Activated T-cell treated with anti-CD3 and anti-CD28 coated beads for 48 hours (primary cell): ENCODE measurements at regions not wholly inside any gene's neighbourhood (a gene's known extent, or its start where the extent isn't known, plus 50 kb on each side); places are given as distances from the start of the nearest gene placed in this dataset.

Experiments used
- DNase-seq: peaks from one replicate; pipeline ENCODE4 v3.0.0-alpha.2; 2020; ENCODE audit warnings: low read depth

DNA sequence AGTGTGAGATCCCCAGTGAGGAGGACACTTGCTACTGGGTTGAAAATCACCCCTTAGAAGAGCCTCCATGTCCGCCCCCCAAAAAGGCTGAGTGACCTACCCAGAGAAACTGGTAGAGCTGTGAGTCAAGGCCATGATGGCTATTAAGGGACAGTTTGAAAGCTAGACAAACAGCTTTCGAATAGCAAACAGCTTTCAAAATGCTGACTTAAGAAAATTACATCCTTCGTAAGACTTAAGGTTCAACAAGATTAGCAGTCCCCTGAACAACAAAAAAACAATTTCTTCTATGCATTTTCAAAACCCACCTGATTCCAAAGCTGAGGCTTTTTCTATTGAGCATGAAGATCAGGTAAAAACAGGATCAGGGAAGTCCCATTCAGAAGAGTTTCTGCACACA, 269.7 kb upstream of the SOX2 start:
- no peak for DNase-seq

DNA sequence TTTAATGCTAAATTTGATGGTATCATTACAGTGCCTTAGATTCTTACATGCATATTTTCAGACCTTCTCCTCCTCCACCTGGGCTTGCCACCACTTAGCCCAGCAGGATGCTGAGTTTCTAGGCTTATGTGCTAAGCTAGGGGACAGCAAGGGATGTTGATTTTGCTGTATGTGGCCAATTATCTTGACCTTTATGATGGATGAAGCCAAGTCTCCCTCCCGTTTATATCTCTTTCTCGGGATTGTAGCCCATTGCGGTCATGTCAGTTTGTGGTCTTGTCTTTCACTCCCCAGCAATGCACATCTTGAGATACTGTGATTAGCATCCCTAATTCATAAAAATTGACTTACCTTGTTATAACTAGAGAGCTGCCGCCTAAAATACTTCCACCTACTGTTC, 278.7 kb upstream of the SOX2 start:
- DNase-seq: no peak

DNA sequence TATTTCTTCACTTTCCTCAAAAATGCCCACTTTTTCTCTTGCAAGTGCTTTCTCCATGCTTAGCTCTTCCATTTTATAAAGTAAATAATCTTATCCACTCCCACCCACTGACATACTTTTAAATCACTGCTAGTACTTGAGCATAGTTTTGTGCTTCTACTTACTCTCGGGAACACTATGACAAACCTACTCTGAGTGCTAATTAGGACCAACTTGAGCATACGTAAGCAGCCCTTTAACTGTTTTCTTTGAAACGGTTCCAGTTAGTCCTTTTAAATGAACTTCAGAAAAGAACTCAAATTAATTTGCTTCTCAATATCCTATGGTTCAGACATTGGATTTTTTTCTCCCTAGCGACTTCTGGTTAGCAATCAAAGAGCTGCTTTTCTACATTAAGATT, 280.0 kb upstream of the SOX2 start:
- no peak for DNase-seq

DNA sequence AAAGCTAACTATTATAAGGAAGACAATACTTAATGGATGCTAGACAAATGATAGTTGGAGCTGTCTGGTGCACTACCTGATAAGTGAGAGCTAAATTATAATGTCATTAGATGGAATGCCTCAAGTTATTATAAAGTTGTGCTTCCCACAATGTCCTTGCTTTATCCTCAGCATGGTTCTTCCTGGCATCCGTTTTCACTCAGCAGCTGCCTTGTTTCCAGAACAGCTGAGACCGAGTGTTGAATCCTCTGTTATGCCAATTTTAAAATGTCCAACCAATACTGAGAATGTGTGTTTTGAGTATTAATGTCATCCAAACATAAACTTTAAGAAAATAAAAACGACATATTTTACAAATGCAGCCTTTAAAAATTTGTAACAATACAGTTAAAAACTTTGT, 286.7 kb upstream of the SOX2 start:
- no peak for DNase-seq

DNA sequence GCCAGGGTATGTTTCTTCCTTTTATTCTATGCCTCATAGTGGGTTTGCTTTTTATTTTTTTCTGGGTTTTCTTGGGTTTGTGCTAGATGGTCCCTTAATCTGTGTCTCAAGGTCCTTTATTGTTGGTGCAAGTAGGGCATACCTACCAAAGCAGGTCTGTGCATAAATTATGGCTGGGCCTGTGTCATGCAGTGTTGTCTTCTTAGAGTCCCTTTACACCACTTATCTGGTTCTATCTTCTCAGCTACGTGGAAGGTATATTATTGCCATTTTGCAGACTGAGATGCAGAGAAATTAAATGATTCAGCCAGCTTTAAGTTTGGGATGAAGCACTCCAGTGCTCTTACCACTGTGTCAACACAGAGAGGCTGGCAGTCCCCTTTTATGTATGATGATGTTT, 293.5 kb upstream of the SOX2 start:
- DNase-seq: no peak

DNA sequence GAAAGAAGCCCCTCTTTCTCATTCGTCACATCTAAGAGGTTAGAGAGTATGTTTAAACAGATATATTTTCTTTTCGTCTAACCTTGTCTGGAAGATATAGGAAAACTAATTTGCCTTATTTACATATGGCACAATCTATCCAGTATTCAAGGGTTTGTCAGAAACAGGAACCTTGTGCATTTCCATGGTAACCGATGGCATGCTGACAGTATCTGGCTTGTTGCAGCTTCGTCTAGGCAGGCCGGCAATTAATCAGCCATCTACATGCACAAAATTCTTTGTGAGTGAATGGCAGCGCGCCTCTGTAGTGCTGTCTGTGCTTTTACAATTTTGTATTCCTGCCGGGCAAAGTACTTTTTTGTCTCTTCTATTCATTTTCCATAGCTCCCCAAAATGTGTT, 294.0 kb upstream of the SOX2 start:
- no peak for DNase-seq

DNA sequence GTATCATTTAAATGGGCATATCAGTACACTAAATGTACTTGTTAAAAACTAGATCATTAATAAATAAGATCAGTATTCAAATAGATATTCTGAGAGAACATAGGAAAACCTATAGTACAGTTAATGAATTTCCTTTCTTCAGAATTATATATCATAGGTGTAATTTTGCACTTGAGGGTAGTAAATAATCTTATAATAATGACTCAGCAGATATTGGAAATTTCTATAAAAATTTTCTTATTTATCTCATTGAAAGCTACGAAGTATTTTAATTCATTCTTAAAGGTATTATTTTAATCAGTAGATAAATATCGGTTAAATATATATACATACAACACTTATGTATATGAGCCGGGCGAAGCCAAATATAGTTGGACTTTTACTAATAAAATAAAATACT, 300.9 kb upstream of the SOX2 start:
- DNase-seq: no peak

DNA sequence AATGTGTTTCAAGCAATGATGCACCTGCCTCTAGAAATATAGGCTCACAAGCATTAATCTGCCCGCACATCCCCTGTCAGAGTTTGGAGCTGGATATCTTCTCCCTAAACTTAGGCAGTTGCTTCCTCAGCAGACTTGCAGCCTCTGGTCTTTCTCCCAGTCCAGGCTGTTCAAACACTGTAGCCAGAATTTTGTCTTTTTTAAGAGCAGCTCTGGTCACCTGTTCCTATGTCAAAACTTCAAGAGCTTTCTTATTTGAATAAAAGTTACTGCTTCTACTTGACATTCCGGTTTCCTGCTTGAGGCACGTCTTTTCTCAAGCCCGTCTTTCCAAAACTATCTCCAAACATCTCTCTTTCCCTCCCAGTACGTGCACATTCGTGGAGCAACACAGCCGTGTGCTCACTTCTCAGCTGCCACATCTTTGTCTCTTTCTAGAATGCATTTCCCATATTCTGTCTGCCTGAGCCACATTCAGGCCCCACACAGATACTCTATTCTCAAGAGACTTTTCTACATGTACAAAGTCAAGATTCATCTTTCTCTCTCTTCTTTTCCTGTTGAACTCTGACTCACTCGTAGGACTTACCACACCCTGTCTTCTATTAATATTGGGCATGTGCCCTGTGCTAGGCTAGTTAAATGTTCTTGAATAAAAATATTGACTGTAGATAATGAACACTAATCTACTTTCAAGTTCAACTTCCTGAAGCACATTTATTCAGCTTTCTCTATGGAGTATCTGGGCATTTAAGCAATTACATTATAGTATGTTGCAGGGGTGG, 307.7 kb upstream of the SOX2 start:
- no peak for DNase-seq

DNA sequence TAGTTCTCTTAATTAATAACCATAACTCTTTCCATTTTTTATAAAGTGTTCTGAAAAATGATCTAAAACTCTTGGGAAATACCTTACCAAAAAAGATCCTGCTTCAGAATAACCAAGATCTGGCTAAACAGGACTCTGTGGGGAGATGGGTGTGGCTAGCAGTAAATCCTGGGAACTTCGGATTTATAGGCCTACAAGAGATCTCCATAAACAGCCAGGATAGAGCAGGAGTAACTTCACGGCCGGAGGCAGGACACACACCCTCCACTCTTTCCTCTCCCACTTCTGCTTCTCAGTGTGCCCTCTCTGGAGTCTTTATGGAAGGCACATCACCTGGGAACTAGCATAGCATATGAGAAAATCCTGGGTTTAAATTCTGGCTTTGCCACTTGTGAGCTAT, 309.4 kb upstream of the SOX2 start:
- no peak for DNase-seq

DNA sequence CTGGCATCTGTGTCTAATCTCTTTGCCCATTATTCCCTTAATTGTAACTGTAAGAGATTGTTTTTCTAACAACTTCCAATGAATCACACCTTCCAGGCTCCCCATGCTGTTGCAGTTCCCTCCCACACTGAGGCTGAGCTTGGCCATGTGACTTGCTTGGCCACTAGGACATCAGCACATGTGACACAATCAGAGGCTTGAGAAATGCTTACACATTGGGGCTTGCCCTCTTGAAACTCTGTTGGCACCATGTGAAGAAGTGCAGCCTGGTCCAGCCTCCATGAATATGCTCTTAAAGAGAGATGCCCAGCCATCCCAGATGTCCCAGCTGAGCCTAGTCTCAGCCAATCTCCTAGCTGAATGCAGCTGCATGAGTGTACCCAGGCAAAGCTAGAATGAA, 326.8 kb upstream of the SOX2 start:
- DNase-seq: no peak

DNA sequence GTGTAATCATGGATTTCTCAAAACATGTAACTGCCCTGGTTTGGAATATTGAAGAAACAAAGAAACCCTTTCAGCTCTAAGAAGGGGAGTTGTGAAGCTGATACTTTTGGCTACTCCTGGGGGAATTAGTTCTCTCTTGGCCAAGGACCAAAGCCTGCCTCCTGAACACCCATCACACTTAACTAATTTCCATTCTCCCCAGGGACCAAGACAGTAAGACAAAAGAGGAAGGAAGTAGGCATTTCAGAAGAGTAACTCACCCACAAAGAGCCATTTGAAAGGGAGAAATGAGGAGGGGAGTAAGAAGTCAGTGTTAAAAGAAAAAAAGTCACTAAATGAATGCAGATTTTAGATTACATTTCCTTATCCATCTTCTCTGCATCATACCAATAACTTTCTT, 328.0 kb upstream of the SOX2 start:
- DNase-seq: no peak

DNA sequence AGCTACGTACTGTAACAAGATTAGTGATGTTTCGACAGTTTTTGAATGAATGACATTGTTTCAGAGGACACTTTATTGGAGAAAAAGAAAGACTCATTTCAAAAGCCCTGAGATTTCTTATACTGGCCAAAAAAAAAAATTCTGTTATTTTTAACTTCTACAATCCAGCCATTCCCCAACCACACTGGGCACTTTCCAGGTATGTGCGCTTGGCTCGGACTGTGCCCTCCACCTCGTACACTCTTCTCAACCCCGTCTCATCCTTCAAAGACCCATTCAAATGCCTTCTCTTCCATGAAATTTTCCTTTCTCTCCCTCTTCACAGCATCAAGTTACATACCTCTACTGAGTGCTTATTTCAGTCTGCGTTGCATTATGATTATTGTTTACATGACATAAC, 328.5 kb upstream of the SOX2 start:
- DNase-seq: no peak

DNA sequence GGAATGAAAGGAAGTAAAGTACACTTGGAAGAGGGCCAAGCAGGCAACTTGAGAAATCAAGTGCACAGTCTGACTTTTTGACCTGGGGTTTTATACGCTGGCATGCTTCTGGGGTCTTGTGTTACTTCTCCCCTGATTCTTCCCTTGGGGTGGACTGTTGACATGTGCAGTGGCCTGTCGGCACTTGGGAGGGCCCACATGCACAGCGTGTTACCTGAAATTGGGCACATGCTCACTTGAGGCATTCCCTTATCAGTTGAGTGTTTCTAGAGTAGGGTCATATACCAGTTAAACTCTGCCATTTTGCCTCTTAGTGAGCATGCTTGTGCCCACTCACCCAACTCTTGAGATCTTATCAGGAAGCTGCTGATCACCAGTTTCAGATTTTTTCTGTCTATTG, 329.1 kb upstream of the SOX2 start:
- no peak for DNase-seq

DNA sequence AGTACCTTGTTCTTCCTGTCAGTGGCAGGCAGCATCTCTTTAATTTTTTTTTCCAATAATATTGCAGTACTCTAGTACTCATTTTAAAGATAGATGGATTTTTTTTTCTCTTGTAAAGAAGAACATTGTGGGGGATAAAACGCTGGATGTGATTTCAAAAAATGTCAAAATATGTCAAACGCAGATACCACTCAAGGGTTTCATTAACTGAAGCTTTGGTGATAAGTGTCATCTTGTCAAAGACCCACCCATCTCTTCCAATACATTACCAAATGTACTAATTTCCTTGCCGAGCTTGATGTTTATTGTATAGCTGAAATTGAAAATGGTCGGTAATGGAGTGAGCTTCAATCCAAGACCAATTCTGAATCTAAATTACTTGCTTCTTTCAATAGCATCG, 332.4 kb upstream of the SOX2 start:
- no peak for DNase-seq

DNA sequence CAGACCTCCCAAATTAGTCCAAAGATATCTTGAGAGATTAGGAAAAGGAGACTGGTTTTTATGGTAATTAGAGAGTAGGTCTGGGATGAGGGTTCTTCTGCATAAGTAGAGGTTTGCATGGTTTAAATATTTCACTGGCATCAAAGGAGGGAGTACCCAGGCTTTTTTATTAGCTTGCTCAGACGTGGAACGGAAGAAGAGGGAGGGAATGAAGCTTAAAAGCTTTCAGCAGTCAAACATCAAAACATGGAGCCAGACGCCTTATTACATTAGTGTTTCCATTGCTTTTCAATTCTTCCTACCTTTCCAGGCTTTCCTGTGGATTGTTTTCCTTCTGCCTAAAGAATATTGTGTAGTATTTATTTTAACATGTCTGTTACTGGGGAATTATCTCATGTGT, 342.1 kb upstream of the SOX2 start:
- no peak for DNase-seq

DNA sequence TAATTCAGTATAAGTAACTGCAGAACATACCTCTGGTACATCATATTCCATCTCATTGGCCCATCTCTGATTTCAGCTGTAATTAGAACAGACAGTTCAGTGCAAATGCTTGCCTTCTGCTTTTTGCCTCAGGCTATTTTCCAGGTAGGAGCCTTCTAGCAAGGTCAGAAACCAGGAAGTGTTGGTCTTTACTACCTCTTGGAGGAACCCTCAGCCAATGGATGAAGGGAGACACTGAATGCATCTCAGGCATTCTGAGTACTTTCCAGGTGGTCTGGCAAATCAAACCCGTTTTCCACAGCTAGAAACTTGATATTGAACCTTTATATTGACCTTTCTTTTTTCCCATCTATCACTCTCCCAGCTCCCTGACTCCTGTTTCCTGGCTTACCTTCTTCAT, 348.5 kb upstream of the SOX2 start:
- no peak for DNase-seq

DNA sequence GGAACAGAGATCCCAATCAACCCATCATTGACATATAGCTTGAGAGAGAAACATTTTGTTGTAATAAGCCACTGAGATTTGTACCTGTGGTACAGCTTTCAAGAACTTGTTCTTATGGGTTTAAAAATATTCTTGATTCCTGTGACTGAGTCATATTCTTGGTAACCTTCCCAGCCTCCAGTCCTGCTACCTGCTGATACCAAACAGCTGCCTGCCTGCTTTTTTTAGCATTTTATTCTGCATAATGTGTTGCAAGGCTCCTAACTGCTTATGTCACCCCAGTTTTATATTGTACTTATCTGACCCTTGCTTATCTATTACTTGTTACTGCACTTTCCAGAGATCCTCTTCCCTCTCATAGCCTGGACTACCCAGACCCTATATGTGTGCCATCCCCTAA, 349.3 kb upstream of the SOX2 start:
- no peak for DNase-seq

DNA sequence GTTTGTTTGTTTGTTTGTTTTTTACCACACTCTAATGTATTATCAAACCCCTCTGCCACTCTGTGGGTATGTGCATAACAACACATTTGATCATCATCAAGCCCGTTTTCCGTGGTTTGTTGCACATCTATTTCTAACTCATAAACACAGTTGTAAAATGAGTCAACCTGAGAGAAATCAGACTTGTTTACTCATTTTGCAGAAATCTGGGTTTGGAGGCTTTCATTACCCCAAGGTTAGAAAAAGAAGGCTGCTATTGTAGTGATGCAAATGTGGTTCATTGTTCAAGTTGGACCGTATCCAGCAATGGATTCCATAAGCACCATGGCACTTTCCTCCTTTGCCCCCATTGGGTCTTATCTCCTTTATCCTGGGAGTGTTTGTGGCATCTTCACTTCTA, 353.2 kb upstream of the SOX2 start:
- no peak for DNase-seq

DNA sequence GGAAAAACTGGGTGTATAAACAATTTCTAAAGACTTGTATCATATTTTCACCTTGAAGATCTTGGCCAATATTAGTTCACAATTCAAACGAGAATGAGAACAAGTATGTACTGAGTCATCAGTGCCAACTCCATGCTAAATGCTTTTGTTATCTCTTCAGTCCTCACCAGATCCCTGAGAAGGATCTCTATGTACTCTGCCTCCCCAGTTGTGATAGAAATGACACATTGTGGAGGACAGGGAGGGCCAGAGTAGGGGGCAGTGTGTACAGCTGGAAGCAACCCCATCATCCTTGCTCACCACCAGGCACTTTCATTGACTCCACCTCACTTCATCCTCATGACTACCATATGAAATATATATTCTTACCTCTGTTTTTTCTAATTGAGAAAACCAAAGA, 353.7 kb upstream of the SOX2 start:
- no peak for DNase-seq

DNA sequence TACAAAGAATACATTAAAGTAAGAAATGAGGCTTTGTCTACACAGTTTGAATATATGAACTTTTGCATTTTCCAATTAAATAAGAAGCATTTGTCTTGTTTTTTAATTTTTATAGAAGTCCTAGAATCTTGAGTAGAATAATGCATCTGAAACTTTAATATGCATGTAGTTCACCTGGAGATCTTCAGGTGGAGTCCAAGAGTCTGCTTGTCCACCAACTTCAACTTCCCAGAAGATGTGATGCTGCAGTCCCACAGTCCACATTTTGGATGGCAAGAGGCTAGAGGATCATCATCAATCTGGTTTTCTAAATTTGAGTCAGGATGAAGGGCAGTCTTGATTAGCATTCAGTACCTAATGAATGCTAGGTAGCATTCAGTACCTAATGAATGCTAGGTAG, 357.6 kb upstream of the SOX2 start:
- no peak for DNase-seq

DNA sequence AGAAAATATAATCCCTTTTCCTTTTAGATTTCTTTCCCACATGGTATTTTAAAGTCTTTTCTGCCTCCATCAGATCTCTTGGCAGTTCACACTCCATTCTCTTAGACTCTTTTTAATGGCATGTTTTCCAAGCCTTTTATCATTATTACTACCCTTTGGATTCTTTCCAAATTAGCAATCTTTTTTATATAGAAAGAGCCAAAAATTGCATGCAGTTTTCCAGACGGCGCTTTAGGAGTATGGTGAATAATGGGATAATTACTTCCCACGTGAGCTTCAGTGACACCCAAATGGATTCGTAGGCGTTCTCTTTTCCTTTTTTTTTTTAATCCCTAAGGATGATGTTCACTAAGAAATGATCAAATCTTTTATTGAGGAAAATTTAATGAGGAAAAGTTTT, 354.8 kb upstream of the DNAJC19 start:
- DNase-seq: no peak

DNA sequence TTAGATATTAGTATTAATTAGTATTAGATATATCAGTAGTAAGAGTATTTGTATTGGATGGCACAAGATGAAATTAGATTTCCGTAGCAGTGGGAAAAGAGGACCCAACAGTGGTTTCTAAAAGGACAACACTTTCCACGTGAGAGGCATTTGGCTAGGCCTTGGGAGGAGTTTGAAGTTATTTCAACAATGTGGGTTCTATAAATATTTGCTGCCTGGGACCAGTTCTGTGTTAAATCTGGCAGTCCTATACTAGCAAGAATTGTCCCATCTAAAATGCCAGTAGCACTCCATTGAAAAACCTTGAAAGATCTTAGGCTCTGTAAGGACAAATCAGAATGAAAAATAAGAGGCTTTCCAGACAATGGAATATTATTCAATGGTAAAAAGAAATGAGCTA, 347.1 kb upstream of the DNAJC19 start:
- no peak for DNase-seq

DNA sequence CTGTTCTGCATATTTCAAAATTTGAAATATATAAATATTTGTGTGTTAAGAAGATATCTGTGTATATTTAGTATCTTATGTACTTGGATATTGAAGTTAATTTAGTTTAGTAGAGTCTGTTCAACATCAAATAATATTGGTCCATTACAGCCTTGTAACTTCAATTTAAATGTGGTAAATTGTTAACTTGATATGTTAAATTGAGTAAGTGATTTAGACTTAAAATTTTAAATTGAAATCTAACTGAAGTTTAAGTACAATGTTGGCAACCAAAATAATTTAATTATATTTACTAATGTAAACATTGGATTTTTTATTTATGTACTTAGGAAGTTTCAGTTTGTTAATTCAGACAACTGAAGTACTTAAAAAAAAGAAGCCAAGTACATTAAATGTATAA, 343.9 kb upstream of the DNAJC19 start:
- no peak for DNase-seq

DNA sequence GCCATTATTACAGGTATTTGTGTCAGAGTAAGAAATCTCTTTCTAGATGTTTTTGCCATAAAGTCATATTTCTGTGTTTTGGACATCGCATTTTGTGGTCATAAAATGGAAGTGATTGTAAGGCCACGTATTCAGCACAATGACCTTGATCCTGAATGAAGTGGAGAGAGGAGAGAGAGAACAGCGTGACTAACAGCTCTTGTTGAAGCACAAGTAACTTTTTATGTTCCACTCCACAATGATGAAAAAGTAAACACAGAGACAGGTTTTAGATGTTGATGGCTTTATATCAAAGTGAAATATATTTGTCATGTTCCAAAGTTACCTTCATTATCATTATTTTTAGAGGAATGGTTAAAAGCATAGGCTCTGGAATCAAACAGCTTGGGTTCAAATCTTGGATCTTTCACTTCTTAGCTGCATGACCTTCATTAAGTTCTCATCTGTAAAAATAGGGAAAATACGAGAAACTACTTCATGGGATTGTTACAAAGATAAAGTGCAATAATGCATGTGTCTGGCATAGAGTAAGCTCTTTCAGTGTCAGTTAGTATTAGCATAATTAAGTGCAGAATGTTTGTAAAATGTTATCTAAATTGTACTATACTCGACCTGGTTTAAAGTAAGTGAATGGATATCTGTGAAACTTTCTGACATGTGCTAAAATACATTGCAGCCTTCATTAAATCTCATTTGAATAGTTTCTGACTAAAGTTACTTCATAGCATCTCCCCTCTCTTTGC, 341.5 kb upstream of the DNAJC19 start:
- DNase-seq: no peak
